Adipocyte (in vitro differentiated cells): ENCODE measurements at regions not wholly inside any gene's neighbourhood (a gene's known extent, or its start where the extent isn't known, plus 50 kb on each side); places are given as distances from the start of the nearest gene placed in this dataset.

ENCODE experiments used
- DNase-seq: peaks from one replicate; pipeline ENCODE4 v3.0.0-alpha.2; 2015; ENCODE audit warnings: low read depth
- H3K27me3 ChIP-seq: replicated peaks from 2 replicates; pipeline ENCODE4 v1.7.0; 2013; ENCODE audit warnings: mild to moderate bottlenecking, low read length, moderate library complexity; ENCODE audit not compliant: control insufficient read depth, insufficient read depth
- H3K36me3 ChIP-seq: 2 replicates; pipeline ENCODE4 v1.7.0; 2013; ENCODE audit warnings: low read length, mild to moderate bottlenecking, moderate library complexity; ENCODE audit not compliant: control insufficient read depth, insufficient read depth, severe bottlenecking
- H3K4me1 ChIP-seq: 2 replicates; pipeline ENCODE4 v1.7.0; 2013; ENCODE audit warnings: mild to moderate bottlenecking, low read length, moderate library complexity; ENCODE audit not compliant: control insufficient read depth, insufficient read depth
- H3K4me3 ChIP-seq: 2 replicates; pipeline ENCODE4 v1.7.0; 2013; ENCODE audit warnings: mild to moderate bottlenecking, low read length, moderate library complexity
- H3K9ac ChIP-seq: 2 replicates; pipeline ENCODE4 v1.7.0; 2013; ENCODE audit warnings: mild to moderate bottlenecking, low read length, moderate library complexity
- H3K9me3 ChIP-seq: 2 replicates; pipeline ENCODE4 v1.7.0; 2013; ENCODE audit warnings: mild to moderate bottlenecking, low read length, moderate library complexity; ENCODE audit not compliant: control insufficient read depth

- peak; percentile 87 for DNase-seq
- H3K4me3 ChIP-seq: peak overlapping the region; percentile 47
- H3K27me3 ChIP-seq: no peaks in the 10 kb centered on the region
- H3K4me1 ChIP-seq: peaks cover 25% of the 10 kb centered on the region
- H3K9ac ChIP-seq: peak overlapping the region; percentile 85
- peaks cover 27% of the 10 kb centered on the region for H3K9me3 ChIP-seq
- no peaks in the 10 kb centered on the region for H3K36me3 ChIP-seq
These were observed 278.6 kb upstream of the HABP2 start for GRCh38 chr10:113274176-113274829.

- peaks cover 23% of the 10 kb centered on the region for H3K4me1 ChIP-seq
- H3K4me3 ChIP-seq: no peak overlapping the region
- no peaks in the 10 kb centered on the region for H3K27me3 ChIP-seq
- no peaks in the 10 kb centered on the region for H3K36me3 ChIP-seq
- peaks cover 27% of the 10 kb centered on the region for H3K9me3 ChIP-seq
- DNase-seq: no peak
- H3K9ac ChIP-seq: no peak overlapping the region
These were observed 274.6 kb upstream of the HABP2 start for GRCh38 chr10:113278221-113278620.

- peaks cover 19% of the 10 kb centered on the region for H3K4me1 ChIP-seq
- no peaks in the 10 kb centered on the region for H3K36me3 ChIP-seq
These were observed 274.2 kb upstream of the HABP2 start for GRCh38 chr10:113278664-113279063.

GRCh38 chr10:113279262-113279661, 273.6 kb upstream of the HABP2 start:
- H3K27me3 ChIP-seq: no peaks in the 10 kb centered on the region
- no peak for DNase-seq
- H3K9me3 ChIP-seq: peaks cover 27% of the 10 kb centered on the region
- no peak overlapping the region for H3K4me3 ChIP-seq
- no peaks in the 10 kb centered on the region for H3K36me3 ChIP-seq
- no peak overlapping the region for H3K9ac ChIP-seq
- peaks cover 13% of the 10 kb centered on the region for H3K4me1 ChIP-seq

More at GRCh38 chr10:113278664-113279063, 274.2 kb upstream of the HABP2 start:
- Histone ChIP-seq H3K27me3 (no peaks in the 10 kb centered on the region), H3K9ac (no peak overlapping the region), H3K4me3 (no peak overlapping the region), H3K9me3 (peaks cover 27% of the 10 kb centered on the region)
- no peak for DNase-seq

- Histone ChIP-seq H3K9ac (no peak overlapping the region), H3K36me3 (no peaks in the 10 kb centered on the region), H3K27me3 (no peaks in the 10 kb centered on the region), H3K4me3 (no peak overlapping the region), H3K9me3 (no peaks in the 10 kb centered on the region), H3K4me1 (peaks cover 8% of the 10 kb centered on the region)
- DNase-seq: no peak
These were observed 270.3 kb upstream of the HABP2 start for GRCh38 chr10:113282564-113282963.

- Histone ChIP-seq H3K36me3 (no peaks in the 10 kb centered on the region), H3K9ac (no peak overlapping the region), H3K4me1 (peaks cover 8% of the 10 kb centered on the region), H3K4me3 (no peak overlapping the region), H3K27me3 (no peaks in the 10 kb centered on the region), H3K9me3 (no peaks in the 10 kb centered on the region)
- no peak for DNase-seq
These were observed 269.7 kb upstream of the HABP2 start for GRCh38 chr10:113283189-113283588.

GRCh38 chr10:113284635-113285034, 268.2 kb upstream of the HABP2 start:
- Histone ChIP-seq H3K27me3 (no peaks in the 10 kb centered on the region), H3K9me3 (no peaks in the 10 kb centered on the region), H3K4me1 (peaks cover 8% of the 10 kb centered on the region), H3K9ac (no peak overlapping the region), H3K36me3 (no peaks in the 10 kb centered on the region), H3K4me3 (no peak overlapping the region)
- DNase-seq: no peak

- H3K9ac ChIP-seq: no peak overlapping the region
- H3K4me3 ChIP-seq: no peak overlapping the region
- H3K9me3 ChIP-seq: no peaks in the 10 kb centered on the region
- H3K36me3 ChIP-seq: no peaks in the 10 kb centered on the region
- peaks cover 1% of the 10 kb centered on the region for H3K27me3 ChIP-seq
- peak; percentile 34 for DNase-seq
- peaks cover 8% of the 10 kb centered on the region for H3K4me1 ChIP-seq
These were observed 267.5 kb upstream of the HABP2 start for GRCh38 chr10:113285305-113285704.

GRCh38 chr10:113287592-113287991, 265.3 kb upstream of the HABP2 start:
- no peaks in the 10 kb centered on the region for H3K9me3 ChIP-seq
- no peaks in the 10 kb centered on the region for H3K36me3 ChIP-seq
- no peak for DNase-seq
- no peak overlapping the region for H3K4me3 ChIP-seq
- H3K4me1 ChIP-seq: peaks cover 20% of the 10 kb centered on the region
- H3K9ac ChIP-seq: no peak overlapping the region
- H3K27me3 ChIP-seq: peaks cover 2% of the 10 kb centered on the region

- Histone ChIP-seq H3K4me1 (peaks cover 14% of the 10 kb centered on the region), H3K36me3 (no peaks in the 10 kb centered on the region), H3K9me3 (no peaks in the 10 kb centered on the region), H3K27me3 (peaks cover 2% of the 10 kb centered on the region), H3K4me3 (no peak overlapping the region), H3K9ac (no peak overlapping the region)
- DNase-seq: no peak
These were observed 262.7 kb upstream of the HABP2 start for GRCh38 chr10:113290137-113290536.

GRCh38 chr10:113291413-113291812, 261.4 kb upstream of the HABP2 start:
- Histone ChIP-seq H3K9ac (no peak overlapping the region), H3K9me3 (no peaks in the 10 kb centered on the region), H3K4me3 (no peak overlapping the region), H3K4me1 (peaks cover 14% of the 10 kb centered on the region), H3K27me3 (peaks cover 2% of the 10 kb centered on the region), H3K36me3 (no peaks in the 10 kb centered on the region)
- DNase-seq: no peak

GRCh38 chr10:113292086-113292485, 260.8 kb upstream of the HABP2 start:
- no peak overlapping the region for H3K9ac ChIP-seq
- no peaks in the 10 kb centered on the region for H3K9me3 ChIP-seq
- peaks cover 14% of the 10 kb centered on the region for H3K4me1 ChIP-seq
- no peak for DNase-seq
- H3K27me3 ChIP-seq: peaks cover 2% of the 10 kb centered on the region
- no peak overlapping the region for H3K4me3 ChIP-seq
- H3K36me3 ChIP-seq: no peaks in the 10 kb centered on the region
